Femur (tissue), 1 donor: ENCODE measurements at regions not wholly inside any gene's neighbourhood (a gene's known extent, or its start where the extent isn't known, plus 50 kb on each side); places are given as distances from the start of the nearest gene placed in this dataset.
"Not testable (repeated sequence)": the region's sequence is repeated elsewhere in the genome, so short reads cannot be mapped to it uniquely, and the experiment has no call there.

Source experiments
- DNase-seq: peaks from one replicate; pipeline ENCODE4 v3.0.0-alpha.2; 2017

- no peak for DNase-seq
Observed at GRCh38 chr21:33993286-33994231, 78.0 kb upstream of the ATP5PO start.

- DNase-seq: not testable (repeated sequence)
Observed at GRCh38 chr21:33992412-33992811, 76.8 kb upstream of the ATP5PO start.

GRCh38 chr21:33991133-33991532, 75.5 kb upstream of the ATP5PO start:
- DNase-seq: no peak

- DNase-seq: no peak
Observed at GRCh38 chr21:33989440-33989839, 73.8 kb upstream of the ATP5PO start.

- no peak for DNase-seq
Observed at GRCh38 chr21:33988237-33989017, 72.8 kb upstream of the ATP5PO start.

GRCh38 chr21:33987461-33987860, 71.9 kb upstream of the ATP5PO start:
- no peak for DNase-seq

- DNase-seq: no peak
Observed at GRCh38 chr21:33985117-33986050, 69.8 kb upstream of the ATP5PO start.

GRCh38 chr21:33984021-33984481, 68.4 kb upstream of the ATP5PO start:
- no peak for DNase-seq

- DNase-seq: no peak
Observed at GRCh38 chr21:33981391-33982101, 65.9 kb upstream of the ATP5PO start.

- no peak for DNase-seq
Observed at GRCh38 chr21:33980276-33980916, 64.8 kb upstream of the ATP5PO start.

- no peak for DNase-seq
Observed at GRCh38 chr21:33978585-33978984, 63.0 kb upstream of the ATP5PO start.

GRCh38 chr21:33977721-33978369, 62.2 kb upstream of the ATP5PO start:
- DNase-seq: no peak

- DNase-seq: no peak
Observed at GRCh38 chr21:33977017-33977720, 61.6 kb upstream of the ATP5PO start.

- peak; percentile 74 for DNase-seq
Observed at GRCh38 chr21:33976082-33977016, 60.7 kb upstream of the ATP5PO start.

GRCh38 chr21:33975548-33976081, 60.0 kb upstream of the ATP5PO start:
- DNase-seq: no peak

- DNase-seq: no peak
Observed at GRCh38 chr21:33974513-33975468, 59.2 kb upstream of the ATP5PO start.

- DNase-seq: no peak
Observed at GRCh38 chr21:33973268-33973667, 57.7 kb upstream of the ATP5PO start.
